HG02763 (cell line): ENCODE measurements at regions not wholly inside any gene's neighbourhood (a gene's known extent, or its start where the extent isn't known, plus 50 kb on each side); places are given as distances from the start of the nearest gene placed in this dataset.
A peak's percentile ranks its signal among the peaks of the same experiment; 100 is the strongest.

ENCODE experiments used
- ATAC-seq: cut with Tn5 transposase; IDR thresholded peaks from one replicate; pipeline ENCODE4 v1.9.1; 2021; ENCODE audit warnings: mild to moderate bottlenecking, moderate library complexity; ENCODE audit not compliant: unreplicated experiment

DNA sequence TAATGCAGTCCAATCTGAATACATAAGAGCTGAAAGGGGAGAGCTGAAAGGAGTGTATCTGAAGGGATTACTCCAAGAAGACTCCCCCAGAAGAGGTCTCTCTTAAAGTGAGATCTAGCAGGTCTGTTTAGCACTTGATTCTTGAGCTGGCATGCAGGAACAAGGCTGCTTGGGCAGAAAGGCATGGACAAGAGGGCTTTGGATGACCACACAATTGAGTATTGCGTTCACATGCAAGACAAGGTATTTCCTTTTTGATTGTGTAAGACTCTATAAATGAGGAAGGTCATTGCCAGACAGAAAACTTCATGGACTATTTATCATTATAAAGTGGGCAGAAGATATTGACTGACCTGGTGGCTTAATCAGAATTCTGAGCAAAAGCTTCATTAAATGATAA lies 145.5 kb upstream of the AFF2 start:
- no peak for ATAC-seq

DNA sequence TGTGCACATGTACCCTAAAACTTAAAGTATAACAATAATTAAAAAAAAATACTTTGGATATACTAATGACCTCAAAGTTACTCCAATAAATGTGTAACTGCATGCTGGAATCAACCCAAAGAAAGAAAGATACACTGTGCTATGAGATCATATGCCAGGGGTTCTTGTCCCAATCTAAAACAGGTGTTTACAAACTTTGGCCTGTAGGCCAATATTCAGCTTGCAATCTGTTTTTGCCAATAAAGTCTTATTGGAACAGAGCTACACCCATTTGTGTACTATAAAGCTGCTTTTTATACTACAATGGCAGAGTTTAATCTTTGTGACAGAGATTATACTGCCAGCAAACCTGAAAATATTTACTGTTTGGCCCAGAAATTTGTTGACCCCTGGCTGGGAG lies 138.8 kb upstream of the AFF2 start:
- ATAC-seq: no peak

DNA sequence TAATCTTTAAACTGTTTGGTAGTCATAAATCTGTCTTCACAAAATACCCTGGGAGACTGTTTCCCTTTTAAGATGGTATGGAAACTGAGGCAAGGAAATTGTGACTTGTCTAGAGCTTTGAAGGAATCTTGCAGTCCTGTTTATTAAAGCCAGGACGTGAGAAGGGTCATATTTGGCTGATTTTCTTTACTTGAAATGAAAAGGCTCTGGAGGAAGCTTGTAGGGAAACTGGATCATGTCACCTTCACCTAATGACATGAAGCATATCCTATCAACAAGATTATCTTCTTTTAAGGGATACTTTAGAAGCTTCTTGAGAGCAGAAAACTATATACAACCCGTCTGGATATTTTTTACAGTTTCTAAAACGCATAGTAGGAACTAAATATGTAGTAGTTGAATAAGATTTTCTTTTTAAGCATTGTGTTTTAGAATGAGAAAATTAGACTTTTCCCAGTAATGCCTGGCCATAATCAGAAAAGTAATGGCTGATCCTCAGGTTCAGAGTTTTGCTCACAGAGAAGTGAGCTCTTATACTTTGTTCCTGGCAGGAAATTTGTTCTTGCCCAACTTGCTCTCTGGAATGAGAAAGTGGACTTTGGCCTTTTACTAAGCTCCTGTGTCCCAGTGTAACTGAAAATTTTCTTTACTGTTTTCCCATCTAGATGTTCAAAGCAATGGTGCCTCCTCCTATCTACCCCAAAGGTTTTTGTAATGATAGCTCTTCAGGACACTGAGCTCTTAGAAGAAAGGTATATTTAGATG lies 136.8 kb upstream of the AFF2 start:
- ATAC-seq: no peak

DNA sequence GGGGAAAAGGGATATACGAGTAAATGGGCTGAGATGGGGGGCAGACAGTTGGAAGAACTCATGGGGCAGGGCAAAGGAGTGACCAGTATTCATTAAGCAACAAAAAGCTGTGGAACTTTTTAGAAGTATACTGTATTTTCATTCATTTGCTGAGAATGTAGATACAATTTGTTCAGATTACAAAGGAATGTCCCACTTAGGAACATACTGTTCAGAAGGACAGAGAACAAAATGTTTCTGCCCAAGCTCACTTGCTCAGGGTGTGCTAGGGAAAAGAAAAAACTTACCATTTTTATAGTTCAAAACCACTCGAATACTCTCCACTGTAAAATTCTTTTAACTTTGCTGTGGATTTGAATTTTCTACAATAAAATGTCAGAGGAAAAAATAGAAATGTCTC lies 135.2 kb upstream of the AFF2 start:
- no peak for ATAC-seq

DNA sequence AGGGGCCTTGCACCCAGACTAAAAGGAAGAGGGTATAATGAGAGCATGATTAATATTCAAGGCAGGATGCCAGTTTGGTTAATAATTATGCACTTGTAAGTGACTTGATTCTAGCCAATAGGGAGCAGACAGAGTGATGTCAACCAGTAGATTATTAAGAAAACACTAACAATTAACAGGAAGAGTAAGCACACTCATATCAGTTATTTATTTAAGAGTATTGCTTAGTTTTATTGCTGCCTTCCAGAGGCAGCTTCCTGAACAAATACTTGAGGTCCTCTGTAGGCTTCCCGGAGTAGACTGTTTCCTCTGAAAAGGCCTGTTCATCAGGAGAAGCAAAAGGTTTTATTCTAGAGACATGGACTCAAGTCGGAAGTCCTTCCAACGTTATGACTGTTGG lies 129.1 kb upstream of the AFF2 start:
- no peak for ATAC-seq

DNA sequence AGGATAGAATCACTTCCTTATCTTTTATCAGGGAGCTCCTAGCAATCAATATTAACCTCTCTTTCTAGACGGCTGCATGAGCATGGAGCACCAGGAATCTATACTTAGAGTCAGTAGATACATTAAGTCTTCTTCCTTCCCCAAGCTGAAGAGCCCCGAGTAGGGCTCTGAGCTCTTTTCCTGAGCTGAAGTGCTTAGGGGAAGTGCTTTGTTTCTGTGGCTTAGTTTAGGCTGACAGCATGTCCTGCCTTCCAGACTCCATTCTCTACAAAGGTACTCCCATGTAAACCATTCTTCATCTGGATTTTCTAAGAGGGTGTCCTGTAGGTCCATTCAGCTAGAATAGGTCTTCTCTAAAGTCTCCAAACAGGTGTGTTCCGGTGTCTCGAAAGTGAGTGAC lies 127.5 kb upstream of the AFF2 start:
- ATAC-seq: no peak

DNA sequence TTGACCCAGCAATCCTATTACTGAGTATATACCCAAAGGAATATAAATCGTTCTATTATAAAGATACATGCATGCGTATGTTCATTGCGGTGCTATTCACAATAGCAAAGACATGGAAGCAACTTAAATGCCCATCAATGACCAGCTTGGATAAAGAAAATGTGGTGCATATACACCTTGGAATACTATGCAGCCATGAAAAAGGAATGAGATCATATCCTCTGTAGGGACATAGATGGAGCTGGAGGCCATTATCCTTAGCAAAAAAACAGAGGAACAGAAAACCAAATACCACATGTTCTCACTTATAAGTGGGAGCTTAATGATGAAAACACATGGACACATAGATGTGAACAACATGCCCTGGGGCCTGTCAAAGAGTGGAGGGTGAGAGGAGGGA lies 124.1 kb upstream of the AFF2 start:
- no peak for ATAC-seq

DNA sequence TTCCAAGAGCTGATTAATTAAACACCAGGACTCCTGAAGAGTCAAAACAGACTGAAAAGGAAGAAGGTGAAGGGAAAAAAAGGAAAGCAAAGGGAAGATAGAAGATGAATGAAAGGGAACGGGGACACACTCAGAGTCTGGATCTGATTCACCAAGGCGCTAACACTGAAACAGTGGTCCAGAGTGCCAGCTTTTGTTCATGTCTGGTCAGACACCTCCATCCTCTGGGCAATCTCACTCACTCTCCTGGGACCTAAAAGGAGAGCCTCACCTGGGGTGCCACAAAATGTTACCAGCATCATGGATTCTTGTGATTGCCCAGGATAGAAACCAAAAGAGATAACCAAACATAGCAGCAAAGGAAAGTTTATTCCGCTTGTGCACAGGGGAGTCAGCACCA lies 120.3 kb upstream of the AFF2 start:
- ATAC-seq: no peak

DNA sequence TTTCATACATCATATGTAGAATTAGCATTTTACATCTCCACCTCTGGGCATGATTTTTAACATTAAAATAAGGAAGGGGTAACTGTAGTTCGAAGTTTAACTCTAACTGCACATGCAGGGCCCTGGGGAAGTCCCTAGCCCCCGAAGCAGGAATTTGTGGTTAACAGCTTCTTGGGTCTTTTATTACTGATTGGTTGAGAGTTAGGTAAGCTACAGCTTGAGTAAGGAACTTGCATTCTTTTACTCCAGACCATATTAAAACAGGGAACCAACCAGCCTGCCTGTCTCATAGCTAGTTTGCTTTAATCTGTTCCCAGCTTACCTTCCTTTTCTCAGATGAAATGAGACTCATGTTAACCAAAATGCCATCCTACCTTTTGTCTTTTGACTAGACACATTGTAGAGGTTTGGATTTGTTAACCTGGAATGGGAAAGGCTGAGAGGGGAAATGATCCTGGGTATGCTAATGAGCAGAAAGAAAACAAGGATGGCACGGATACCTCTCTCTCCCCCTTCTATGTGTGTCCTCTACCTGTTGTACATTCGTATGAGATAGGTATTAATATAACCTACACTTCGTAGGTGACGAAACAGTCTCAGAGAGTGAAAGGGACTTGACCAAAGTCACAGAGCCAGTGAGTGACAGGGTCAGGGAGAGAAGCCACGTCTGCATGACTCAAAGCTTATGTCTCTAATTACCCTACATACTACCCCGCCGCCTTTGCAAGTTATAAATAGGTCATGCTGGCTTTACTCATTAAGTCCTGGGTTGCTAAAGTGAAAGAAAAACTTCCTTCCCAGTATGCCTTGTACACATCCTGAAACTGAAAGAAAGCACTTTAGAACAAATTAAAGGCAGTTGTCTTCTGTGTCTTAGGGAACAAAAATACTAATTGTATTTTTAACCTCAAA lies 119.5 kb upstream of the AFF2 start:
- ATAC-seq: peak; percentile 91

DNA sequence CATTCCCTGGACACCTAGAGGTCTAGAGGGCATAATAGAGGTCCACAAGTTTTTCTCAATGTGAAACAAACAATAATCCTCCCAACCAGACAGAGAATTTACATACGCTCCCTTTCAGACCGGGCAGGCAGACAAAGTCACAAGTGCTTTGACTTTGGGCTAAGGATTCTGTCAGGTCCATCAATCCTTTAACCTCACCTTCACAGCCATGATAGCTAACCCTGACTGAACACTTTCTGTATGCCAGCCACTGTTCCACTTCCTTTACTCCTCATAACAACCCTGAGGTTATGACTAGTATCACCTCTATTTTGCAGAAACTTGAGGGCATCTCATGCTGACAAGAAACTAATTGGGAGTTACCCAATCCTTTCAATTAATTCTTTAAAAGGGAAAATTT lies 118.8 kb upstream of the AFF2 start:
- ATAC-seq: peak; percentile 19

DNA sequence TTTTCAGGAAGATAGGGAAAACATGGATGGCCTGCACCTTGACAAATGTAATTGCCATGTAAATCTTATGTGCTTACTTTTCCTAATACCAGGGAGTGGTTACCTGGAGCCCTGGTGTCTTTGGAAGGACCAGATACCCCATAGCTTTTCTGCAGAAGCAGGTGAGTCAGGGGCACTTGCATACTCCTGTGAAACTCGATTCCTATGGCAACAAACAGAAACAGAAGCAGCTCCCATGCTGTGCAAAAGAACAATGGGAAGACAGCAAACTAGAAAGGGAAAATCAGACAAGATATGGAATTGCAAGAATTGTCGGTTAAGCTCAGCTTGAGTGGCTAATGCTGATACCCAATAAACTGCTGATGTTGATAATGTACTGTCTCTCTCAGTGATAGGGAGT lies 117.4 kb upstream of the AFF2 start:
- ATAC-seq: no peak

DNA sequence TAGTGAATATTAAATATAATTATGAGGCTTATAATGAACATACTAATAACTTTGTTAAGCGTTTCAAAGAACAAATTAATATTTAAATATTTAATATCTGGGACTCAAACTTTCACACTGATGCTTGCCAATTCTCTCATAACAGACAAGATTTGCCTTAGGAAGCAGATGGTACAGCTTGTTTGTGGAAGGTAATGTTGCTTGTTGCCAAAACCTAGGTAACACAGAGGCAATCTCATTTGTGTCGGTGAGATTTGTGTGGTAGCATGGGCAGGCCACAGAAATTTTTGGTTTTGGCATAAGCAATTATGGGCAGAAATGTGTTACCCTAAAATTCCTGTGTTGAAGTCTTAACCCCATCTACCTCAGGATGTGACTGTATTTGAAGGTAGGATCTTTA lies 114.9 kb upstream of the AFF2 start:
- no peak for ATAC-seq

DNA sequence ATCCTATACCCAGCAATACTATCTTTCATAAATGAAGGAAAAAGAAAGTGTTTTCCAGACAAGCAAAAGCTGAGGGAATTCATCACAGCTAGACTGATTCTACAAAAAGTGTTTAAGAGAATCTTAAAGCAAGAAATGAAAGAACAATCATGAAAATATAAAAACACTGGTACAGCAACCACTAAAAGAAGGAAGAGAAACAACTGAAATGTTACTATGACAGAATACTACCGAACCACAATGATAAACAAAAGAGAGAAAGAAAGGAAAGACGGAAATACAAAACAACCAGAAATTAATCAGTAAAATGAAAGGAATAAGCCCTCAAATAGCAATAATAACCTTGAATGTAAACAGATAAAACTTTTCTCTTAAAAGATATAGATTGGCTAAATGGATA lies 110.8 kb upstream of the AFF2 start:
- ATAC-seq: no peak

DNA sequence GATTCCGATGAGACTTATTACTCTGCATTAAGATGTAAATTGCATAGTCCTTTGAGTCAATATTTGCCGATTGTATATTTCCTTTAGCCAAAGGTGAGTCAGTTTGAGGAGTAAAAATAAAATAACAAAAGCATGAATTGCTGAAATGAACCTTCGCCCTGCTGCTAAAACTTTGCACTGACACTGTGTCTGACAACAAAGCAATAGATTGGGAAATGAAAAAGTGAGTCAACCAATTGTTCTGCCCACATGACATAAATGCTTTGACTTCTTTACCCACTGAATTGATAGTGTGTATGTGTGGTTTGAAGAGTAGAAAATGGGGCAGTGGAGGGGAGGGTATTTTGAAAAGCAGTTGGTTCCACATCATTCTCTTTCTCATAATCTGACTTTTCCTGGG lies 88.4 kb upstream of the AFF2 start:
- ATAC-seq: no peak

DNA sequence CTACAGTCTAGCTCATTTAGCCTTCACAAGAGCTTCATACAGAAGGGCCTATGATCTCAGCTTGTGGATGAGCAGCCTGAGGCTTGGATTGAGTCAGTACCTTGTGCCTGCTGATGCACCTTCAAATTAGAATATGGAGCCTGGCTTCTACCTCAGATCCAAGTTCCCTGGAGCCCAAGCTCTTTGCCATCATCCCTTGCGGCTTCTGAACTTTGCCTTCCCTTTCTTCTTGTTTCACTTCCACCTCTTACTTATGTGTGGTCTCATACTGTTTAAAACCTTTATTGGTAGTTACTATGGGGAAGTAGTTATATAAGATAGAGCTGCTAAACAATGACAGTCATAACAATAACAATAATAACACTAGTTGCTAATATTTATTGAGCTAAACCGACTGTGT lies 84.3 kb upstream of the AFF2 start:
- no peak for ATAC-seq

DNA sequence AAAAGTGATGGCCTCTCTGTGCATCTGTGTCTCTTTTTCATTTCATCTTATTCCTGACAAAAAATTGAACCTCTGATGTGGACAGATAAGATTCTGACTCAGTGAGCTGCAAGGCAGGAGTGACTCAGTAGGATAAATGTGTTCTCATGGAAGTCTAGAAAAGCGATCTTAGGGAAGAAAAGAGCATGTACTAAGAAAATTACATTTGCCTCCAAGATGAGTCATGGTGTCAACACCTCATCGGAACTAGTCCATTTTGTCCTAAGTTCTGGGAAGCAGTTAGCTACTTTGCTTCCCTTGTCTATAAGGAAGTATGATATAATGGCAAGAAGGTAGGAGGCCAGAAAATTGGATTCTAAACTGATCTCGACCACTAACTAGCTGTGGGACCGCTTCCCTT lies 83.5 kb upstream of the AFF2 start:
- ATAC-seq: no peak

DNA sequence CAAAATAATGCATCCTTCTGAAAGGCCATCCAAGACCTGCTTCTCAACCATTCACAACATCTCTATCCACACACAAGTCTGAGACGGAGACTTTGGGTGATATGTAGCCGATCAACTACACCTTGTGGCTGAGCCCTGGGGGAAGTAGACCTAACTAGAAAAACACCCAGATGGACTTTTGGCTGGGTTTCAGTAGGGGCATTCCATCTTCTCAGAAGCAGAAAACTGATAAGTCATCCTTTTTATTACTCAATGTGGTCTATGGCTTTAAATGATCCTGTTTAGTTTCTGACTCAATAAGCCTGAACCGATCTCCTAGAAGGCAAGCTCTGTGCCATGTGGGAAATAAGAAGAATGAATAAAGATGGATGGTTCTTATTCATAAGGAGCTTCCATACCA lies 82.5 kb upstream of the AFF2 start:
- ATAC-seq: no peak

DNA sequence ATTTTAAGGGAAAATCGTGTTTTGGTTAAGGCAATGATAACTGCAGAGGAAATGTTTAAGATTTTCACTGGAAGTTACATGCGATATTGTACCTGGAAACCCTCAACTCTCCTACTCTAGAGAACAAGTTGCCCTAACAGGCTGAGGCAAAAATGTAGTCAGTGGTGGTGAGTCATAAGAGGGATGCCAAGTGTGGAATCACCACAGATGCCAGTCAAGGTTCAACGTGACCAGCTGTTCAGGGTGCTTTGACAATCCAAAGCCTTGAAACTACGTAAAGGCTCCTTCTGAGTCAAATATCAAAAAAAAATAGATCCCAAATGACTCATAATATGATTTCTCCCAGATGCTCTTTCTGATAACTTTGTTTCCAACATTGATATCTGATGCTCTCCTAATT lies 77.9 kb upstream of the AFF2 start:
- no peak for ATAC-seq

DNA sequence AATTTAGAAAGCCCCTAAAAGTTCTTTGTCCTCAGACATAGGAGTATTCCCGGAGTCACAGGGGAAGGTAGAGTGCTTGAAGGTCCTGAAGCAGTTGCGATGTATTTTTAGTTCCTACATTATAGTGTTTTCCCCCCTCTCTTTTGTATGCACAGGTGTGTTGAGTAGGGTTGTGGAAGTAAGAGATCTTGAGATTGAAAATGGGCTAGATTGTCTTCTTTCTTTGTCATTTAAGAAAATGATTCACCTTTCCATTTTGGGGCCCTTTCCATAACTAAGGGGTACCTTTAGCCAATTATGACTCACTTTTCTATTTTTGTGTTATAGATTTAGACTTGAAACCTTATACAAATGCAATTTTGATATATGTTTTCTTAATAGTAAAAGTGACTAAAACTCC lies 75.8 kb upstream of the AFF2 start:
- ATAC-seq: no peak

DNA sequence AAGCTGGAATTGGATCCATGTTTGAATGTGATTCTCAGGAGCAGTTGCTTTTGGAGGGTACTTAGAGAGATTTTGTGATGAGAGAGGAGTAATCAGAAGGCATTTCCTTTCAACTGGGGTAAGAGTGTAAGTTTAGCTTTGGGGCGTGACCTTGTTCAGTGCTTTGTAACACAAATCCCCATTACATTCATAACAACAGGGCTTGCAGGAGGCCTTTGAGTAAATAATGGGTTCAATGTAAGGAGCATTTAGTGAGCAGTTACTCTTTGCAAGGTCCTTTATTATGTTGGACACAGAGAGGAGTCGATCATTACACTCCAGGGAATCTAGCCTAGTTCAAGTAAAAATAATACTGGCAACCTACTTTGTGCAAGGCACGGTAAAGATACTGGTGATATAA lies 74.0 kb upstream of the AFF2 start:
- ATAC-seq: no peak

DNA sequence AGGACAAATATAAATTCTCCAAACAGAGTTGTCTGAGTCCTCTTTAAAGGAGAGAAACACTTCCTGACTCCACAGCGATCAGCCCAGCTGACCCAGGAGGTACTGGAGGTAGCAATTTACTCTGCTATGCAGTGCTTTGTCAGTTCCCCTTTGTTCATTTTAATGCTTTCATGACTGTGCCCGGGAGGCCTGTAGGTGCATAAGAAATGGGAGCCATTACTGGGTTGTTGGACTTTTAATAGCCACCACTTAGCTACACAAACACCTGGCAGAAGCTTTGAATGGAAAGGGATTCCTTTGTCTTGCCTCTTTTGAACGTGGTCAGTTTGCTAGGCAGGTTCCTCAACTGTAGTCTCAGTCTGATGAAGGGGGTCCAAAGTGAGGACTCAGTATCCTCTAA lies 59.0 kb upstream of the AFF2 start:
- ATAC-seq: no peak

DNA sequence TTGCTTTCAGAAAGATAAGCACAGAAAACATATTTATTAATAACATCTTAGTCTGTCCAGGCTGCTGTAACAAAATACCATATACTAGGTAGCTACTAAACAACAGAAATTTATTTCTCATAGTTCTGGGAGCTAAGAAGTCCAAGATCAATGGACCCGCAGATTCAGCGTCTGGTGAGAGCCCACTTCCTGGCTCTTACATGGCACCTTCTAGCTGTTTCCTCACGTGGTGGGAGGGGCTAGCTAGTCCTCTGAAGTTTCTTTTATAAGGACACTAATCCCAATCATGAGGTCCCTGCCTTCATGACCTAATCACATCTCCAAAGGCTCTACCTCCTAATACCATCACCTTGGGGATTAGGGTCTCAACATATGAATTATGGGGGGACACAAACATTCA lies 57.2 kb upstream of the AFF2 start:
- no peak for ATAC-seq
